ENCODE measurements at regions not wholly inside any gene's neighbourhood (a gene's known extent, or its start where the extent isn't known, plus 50 kb on each side); places are given as distances from the start of the nearest gene placed in this dataset.

- intact Hi-C loops (cut with micrococcal nuclease): no loop called here
- Histone ChIP-seq H3K4me3 (replicated peaks in 1 of 3; ENCODE audit: insufficient read depth in 1 of 3, low read depth in 1 of 3, low read length in 3 of 3) (no peak overlapping the region), H3K27me3 (ENCODE audit: control insufficient read depth in 2 of 2, insufficient read depth in 2 of 2, low read length in 2 of 2) (no peaks in the 10 kb centered on the region), H3K4me2 (ENCODE audit: insufficient read depth, low read length) (no peak overlapping the region), H3K9me1 (replicated peaks; ENCODE audit: control insufficient read depth, extremely low read depth, insufficient read depth, low read length) (no peaks in the 10 kb centered on the region), H3K9ac (replicated peaks; ENCODE audit: extremely low read depth, insufficient read depth, low read length) (no peak overlapping the region), H3K4me1 (ENCODE audit: control insufficient read depth, extremely low read depth, insufficient read depth, low read length) (no peaks in the 10 kb centered on the region), H3K79me2 (ENCODE audit: control insufficient read depth, insufficient read depth, low read length) (no peaks in the 10 kb centered on the region), H3K36me3 (ENCODE audit: control insufficient read depth in 2 of 2, extremely low read depth in 1 of 2, insufficient read depth in 2 of 2, low read length in 2 of 2) (no peaks in the 10 kb centered on the region), H3K9me3 (replicated peaks; ENCODE audit: control insufficient read depth, insufficient read depth, low read length) (no peaks in the 10 kb centered on the region), H2AFZ (ENCODE audit: low read depth, low read length) (no peak overlapping the region), H3K27ac (ENCODE audit: insufficient read depth, low read depth, low read length) (no peak overlapping the region), H4K20me1 (replicated peaks; ENCODE audit: control insufficient read depth, extremely low read depth, insufficient read depth, low read length) (no peaks in the 10 kb centered on the region)
- no peak for TF ChIP-seq JUN (IDR thresholded peaks at IDR 0.05; ENCODE audit: borderline replicate concordance, insufficient read depth, insufficient read length, low read depth)
- no peak for TF ChIP-seq POLR2A (IDR thresholded peaks at IDR 0.05; ENCODE audit: low read depth, low read length)
- TF ChIP-seq POLR2AphosphoS5 (IDR thresholded peaks at IDR 0.05; ENCODE audit: insufficient read depth, low read depth, low read length): no peak
- TF ChIP-seq CTCF (IDR thresholded peaks at IDR 0.05; ENCODE audit: extremely low read depth in 1 of 2, insufficient read depth in 1 of 2, low read depth in 1 of 2, low read length in 2 of 2): no peak
- no peak for TF ChIP-seq EZH2 (IDR thresholded peaks at IDR 0.05; ENCODE audit: borderline replicate concordance, low read depth, low read length, severe bottlenecking)
- no peak for TF ChIP-seq MYC (IDR thresholded peaks at IDR 0.05; ENCODE audit: low read depth, low read length)
- TF ChIP-seq MAX (IDR thresholded peaks at IDR 0.05; ENCODE audit: insufficient read depth, insufficient read length): no peak
- TF ChIP-seq GATA2 (IDR thresholded peaks at IDR 0.05; ENCODE audit: insufficient read depth, insufficient read length, low read depth, low read length): no peak
- no peak for TF ChIP-seq FOS (IDR thresholded peaks at IDR 0.05; ENCODE audit: borderline replicate concordance, insufficient read depth, low read length)
- FAIRE-seq (no peak), DNase-seq (ENCODE audit: low read depth, low spot score) (no peak)
- POLR2A ChIA-PET: no interaction called here
- no TSS peak for BruUV-seq (replicated peaks)
- CTCF ChIA-PET: interaction anchor here (0.9 to 1.3 kb wide), 2 partner anchors 11 to 20 kb away, joined by 3 read pairs; no protein-coding TSS in a partner anchor
- dilution Hi-C loops (cut with MboI; ENCODE audit: extremely low pct_ligation_motif_present, low sequenced_read_pairs): no loop called here
Observed at GRCh38 chr7:94782777-94783176, 124.6 kb upstream of the PPP1R9A start.
